SK-N-SH treated with all-trans-retinoic acid at 6 μM for 48 hours (cell line): ENCODE measurements at regions not wholly inside any gene's neighbourhood (a gene's known extent, or its start where the extent isn't known, plus 50 kb on each side); places are given as distances from the start of the nearest gene placed in this dataset.
"Not testable (repeated sequence)": the region's sequence is repeated elsewhere in the genome, so short reads cannot be mapped to it uniquely, and the experiment has no call there.

ENCODE experiments used
- ATAC-seq: fragments of 200-7000 bp; cut with Tn5 transposase; 3 replicates; pipeline ENCODE4 v1.9.1; 2020; ENCODE audit warnings: mild to moderate bottlenecking, moderate library complexity
- ARNTL ChIP-seq: fragments of 450-650 bp; formaldehyde crosslinking; IDR thresholded peaks from 2 replicates; pipeline ENCODE4 v1.5.0; 2020; ENCODE audit warnings: low read depth, mild to moderate bottlenecking, moderate library complexity, borderline replicate concordance
- BACH2 ChIP-seq: fragments of 250-450 bp; sonication (Bioruptor Pico); IDR thresholded peaks from 2 replicates; pipeline ENCODE4 v1.9.0; 2021; ENCODE audit warnings: mild to moderate bottlenecking, borderline replicate concordance
- CSDC2 ChIP-seq: fragments of 250-450 bp; sonication (Bioruptor Pico); IDR thresholded peaks from 2 replicates; pipeline ENCODE4 v1.5.0; 2020; ENCODE audit warnings: mild to moderate bottlenecking, moderate library complexity
- ESRRG ChIP-seq: fragments of 250-450 bp; sonication (Bioruptor Pico); IDR thresholded peaks from 2 replicates; pipeline ENCODE4 v1.6.1; 2021; ENCODE audit warnings: mild to moderate bottlenecking
- ISL1 ChIP-seq: fragments of 250-450 bp; sonication (Bioruptor Pico); IDR thresholded peaks from 2 replicates; pipeline ENCODE4 v2.1.2; 2022; ENCODE audit warnings: mild to moderate bottlenecking, moderate library complexity
- OSR1 ChIP-seq: fragments of 250-450 bp; sonication (Bioruptor Pico); IDR thresholded peaks from 2 replicates; pipeline ENCODE4 v1.8.0; 2022; ENCODE audit warnings: moderate library complexity, mild to moderate bottlenecking, inconsistent platforms
- PPARA ChIP-seq: fragments of 250-450 bp; sonication (Bioruptor Pico); IDR thresholded peaks from 2 replicates; pipeline ENCODE4 v1.5.0; 2020; ENCODE audit warnings: mild to moderate bottlenecking, borderline replicate concordance
- RARB ChIP-seq: fragments of 250-450 bp; sonication (Bioruptor Pico); IDR thresholded peaks from 2 replicates; pipeline ENCODE4 v1.8.0; 2021; ENCODE audit warnings: mild to moderate bottlenecking, moderate library complexity
- TCF4 ChIP-seq: fragments of 250-450 bp; sonication (Bioruptor Pico); IDR thresholded peaks from 2 replicates; pipeline ENCODE4 v1.8.0; 2021; ENCODE audit warnings: mild to moderate bottlenecking, moderate library complexity, borderline replicate concordance
- TOX ChIP-seq: fragments of 250-450 bp; sonication (Bioruptor Pico); IDR thresholded peaks from 2 replicates; pipeline ENCODE4 v1.8.0; 2021; ENCODE audit warnings: mild to moderate bottlenecking, moderate library complexity, borderline replicate concordance
- ZC3H10 ChIP-seq: fragments of 250-450 bp; sonication (Bioruptor Pico); IDR thresholded peaks from 2 replicates; pipeline ENCODE4 v1.5.1; 2021; ENCODE audit warnings: mild to moderate bottlenecking, moderate library complexity
- ZFP3 ChIP-seq: fragments of 250-450 bp; sonication (Bioruptor Pico); IDR thresholded peaks from 2 replicates; pipeline ENCODE4 v1.5.0; 2020; ENCODE audit warnings: mild to moderate bottlenecking, moderate library complexity
- ZFP30 ChIP-seq: fragments of 450-650 bp; formaldehyde crosslinking; IDR thresholded peaks from 2 replicates; pipeline ENCODE4 v1.5.0; 2022; ENCODE audit warnings: mild to moderate bottlenecking, moderate library complexity
- ZNF565 ChIP-seq: fragments of 450-650 bp; formaldehyde crosslinking; conservative IDR thresholded peaks from 2 replicates; pipeline ENCODE4 v1.5.0; 2020; ENCODE audit warnings: low read depth, mild to moderate bottlenecking, moderate library complexity
- ZNF70 ChIP-seq: fragments of 450-650 bp; formaldehyde crosslinking; IDR thresholded peaks from 2 replicates; pipeline ENCODE4 v1.5.0; 2020; ENCODE audit warnings: mild to moderate bottlenecking, moderate library complexity
- ZNF8 ChIP-seq: fragments of 450-650 bp; formaldehyde crosslinking; IDR thresholded peaks from 2 replicates; pipeline ENCODE4 v1.5.0; 2020; ENCODE audit warnings: mild to moderate bottlenecking, moderate library complexity
- TF ChIP-seq, protein P1 (sequence below): fragments of 250-450 bp; sonication (Bioruptor Pico); IDR thresholded peaks from 2 replicates; pipeline ENCODE4 v1.8.0; 2020; ENCODE audit warnings: mild to moderate bottlenecking, moderate library complexity, borderline replicate concordance
- TF ChIP-seq, protein P2 (sequence below): fragments of 250-450 bp; sonication (Bioruptor Pico); IDR thresholded peaks from 2 replicates; pipeline ENCODE4 v1.8.0; 2021; ENCODE audit warnings: low read depth, mild to moderate bottlenecking, moderate library complexity, borderline replicate concordance
- TF ChIP-seq, protein P3 (sequence below): fragments of 250-450 bp; sonication (Bioruptor Pico); IDR thresholded peaks from 2 replicates; pipeline ENCODE4 v1.5.1; 2021; ENCODE audit warnings: mild to moderate bottlenecking, moderate library complexity
- TF ChIP-seq, protein P4 (sequence below): fragments of 250-450 bp; sonication (Bioruptor Pico); IDR thresholded peaks from 2 replicates; pipeline ENCODE4 v1.5.0; 2020; ENCODE audit warnings: mild to moderate bottlenecking, moderate library complexity
- TF ChIP-seq, protein P5 (sequence below): fragments of 250-450 bp; sonication (Bioruptor Pico); IDR thresholded peaks from 2 replicates; pipeline ENCODE4 v1.5.1; 2020; ENCODE audit warnings: low read depth, mild to moderate bottlenecking, moderate library complexity

DNA sequence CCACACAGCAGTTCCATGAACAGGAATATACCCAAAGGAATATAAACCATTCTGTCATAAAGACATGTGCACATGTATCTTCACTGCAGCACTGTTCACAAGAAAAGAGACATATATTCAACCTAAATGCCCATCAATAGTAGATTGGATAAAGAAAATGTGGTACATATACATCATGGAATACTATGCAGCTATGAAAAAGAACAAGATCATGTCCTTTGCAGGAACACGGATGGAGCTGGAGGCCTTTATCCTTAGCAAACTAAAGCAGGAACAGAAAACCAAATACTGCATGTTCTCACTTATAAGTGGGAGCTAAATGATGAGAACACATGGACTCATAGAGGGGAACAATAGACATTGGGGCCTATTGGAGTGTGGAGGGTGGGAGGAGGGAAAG, 95.4 kb downstream of the MFAP3L start:
- not testable (repeated sequence) for ATAC-seq
- TF ChIP-seq ZNF8: peak; percentile 86

DNA sequence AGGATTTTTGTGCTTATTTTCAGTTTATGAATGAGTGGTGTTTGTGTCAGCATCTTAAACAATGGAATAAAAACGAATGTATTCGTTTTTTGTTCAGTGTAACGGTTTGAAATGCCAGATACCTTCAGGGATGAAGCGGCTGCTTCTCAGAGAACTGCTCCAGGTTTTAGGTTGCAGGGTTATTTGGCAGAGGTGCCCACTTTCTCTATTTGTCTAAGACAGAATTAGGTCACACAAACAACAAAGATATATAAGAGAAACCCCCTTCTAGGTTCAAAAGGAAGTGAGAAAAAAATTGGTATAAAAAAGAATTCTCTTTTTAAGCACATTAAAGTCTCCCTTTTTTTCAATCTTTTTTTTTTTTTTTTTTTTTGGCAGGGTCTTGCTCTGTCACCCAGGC, 98.9 kb downstream of the MFAP3L start:
- TF ChIP-seq RARB (CRISPR knock-in tag) (no peak), ISL1 (CRISPR knock-in tag) (no peak), BACH2 (CRISPR knock-in tag) (no peak), ZC3H10 (CRISPR knock-in tag) (no peak), CSDC2 (CRISPR knock-in tag) (no peak), ZFP3 (CRISPR knock-in tag) (no peak), PPARA (CRISPR knock-in tag) (no peak)
- TF ChIP-seq, protein P1, sequence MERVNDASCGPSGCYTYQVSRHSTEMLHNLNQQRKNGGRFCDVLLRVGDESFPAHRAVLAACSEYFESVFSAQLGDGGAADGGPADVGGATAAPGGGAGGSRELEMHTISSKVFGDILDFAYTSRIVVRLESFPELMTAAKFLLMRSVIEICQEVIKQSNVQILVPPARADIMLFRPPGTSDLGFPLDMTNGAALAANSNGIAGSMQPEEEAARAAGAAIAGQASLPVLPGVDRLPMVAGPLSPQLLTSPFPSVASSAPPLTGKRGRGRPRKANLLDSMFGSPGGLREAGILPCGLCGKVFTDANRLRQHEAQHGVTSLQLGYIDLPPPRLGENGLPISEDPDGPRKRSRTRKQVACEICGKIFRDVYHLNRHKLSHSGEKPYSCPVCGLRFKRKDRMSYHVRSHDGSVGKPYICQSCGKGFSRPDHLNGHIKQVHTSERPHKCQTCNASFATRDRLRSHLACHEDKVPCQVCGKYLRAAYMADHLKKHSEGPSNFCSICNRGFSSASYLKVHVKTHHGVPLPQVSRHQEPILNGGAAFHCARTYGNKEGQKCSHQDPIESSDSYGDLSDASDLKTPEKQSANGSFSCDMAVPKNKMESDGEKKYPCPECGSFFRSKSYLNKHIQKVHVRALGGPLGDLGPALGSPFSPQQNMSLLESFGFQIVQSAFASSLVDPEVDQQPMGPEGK (CRISPR knock-in tag): no peak
- no peak for ATAC-seq

DNA sequence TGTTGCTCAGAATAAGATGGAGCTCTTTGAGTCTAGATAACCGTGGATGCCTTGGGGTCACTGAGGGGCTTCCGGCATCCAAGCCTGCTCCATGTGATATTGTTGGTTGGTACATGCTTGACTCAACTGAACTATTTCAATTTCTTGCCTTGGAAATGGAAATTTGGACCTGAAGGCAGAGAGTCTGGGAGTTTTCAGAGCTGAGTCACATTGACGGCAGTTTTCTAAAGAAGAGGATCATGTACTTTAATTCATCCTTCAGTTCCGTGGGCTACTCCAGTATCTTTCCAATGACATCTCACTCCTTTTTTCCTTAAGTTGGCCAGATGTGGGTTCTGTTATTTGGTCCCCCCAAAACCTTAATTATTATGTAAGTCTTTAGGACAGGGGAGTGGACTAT, 100.5 kb downstream of the MFAP3L start:
- TF ChIP-seq, protein P2, sequence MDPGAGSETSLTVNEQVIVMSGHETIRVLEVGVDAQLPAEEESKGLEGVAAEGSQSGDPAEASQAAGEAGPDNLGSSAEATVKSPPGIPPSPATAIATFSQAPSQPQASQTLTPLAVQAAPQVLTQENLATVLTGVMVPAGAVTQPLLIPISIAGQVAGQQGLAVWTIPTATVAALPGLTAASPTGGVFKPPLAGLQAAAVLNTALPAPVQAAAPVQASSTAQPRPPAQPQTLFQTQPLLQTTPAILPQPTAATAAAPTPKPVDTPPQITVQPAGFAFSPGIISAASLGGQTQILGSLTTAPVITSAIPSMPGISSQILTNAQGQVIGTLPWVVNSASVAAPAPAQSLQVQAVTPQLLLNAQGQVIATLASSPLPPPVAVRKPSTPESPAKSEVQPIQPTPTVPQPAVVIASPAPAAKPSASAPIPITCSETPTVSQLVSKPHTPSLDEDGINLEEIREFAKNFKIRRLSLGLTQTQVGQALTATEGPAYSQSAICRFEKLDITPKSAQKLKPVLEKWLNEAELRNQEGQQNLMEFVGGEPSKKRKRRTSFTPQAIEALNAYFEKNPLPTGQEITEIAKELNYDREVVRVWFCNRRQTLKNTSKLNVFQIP (CRISPR knock-in tag): no peak
- TF ChIP-seq BACH2 (CRISPR knock-in tag): no peak
- TF ChIP-seq, all 23 proteins: peak for 0
- no peak; the same call in 1 of the 3 replicates for ATAC-seq

DNA sequence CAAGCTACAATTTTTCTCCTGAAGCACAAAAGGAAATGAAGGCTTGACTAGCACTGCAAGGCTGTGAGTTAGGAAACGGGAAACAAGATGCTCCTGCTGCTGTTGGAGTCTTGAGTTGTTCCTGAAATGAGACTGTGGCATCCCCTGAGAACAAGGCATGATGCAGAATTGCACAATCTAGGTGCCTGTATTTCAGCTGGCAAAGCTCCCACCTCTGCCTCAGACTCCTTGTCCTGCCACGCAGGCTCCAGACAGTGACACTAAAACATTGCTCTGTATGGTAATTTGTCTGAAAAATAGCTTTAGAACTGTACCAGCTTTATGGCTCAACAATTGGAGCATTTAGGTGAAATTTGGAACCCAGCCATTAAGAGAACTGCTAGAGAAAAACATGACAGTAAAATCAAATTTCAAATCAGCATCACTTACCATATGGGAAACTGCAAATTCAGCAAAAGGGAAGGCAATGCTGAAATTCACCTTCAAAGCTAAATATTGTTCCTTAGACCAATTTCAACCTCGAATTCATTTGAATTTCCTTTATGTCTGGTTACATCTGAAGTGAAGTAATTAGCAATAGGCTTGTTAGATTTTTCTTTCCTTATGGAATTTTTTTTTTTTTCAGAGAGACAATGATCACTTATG, 103.4 kb downstream of the MFAP3L start:
- no peak for ATAC-seq
- TF ChIP-seq ISL1 (CRISPR knock-in tag) (0 out of 2 replicates have a peak, but pooled peaks have one; percentile 17), CSDC2 (CRISPR knock-in tag) (no peak)

DNA sequence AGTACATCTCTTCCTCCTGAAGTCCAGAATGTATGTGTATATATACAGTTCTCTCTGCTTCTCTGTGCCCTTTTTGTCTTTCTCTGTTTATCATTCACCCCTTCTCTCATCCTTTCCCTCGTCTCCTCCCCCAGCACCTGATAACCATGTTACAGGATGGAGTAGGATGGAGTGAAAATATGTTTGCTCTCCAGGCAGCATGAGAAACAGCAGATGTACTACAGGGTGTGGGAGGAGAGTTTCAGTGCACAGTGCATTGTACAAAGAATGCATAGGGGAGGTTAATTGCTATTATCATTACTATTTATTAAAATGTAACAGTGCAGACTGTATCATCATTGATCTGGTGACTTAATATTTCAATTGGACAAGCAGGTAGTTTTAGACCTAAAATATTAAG, 104.5 kb downstream of the MFAP3L start:
- ATAC-seq: no peak
- no peak for TF ChIP-seq ZC3H10 (CRISPR knock-in tag)
- TF ChIP-seq ZNF565 (CRISPR knock-in tag): no peak
- no peak for TF ChIP-seq ZNF8
- TF ChIP-seq ZNF70 (CRISPR knock-in tag): no peak
- no peak for TF ChIP-seq ISL1 (CRISPR knock-in tag)
- no peak for TF ChIP-seq ESRRG
- TF ChIP-seq, protein P1 (CRISPR knock-in tag): no peak
- TF ChIP-seq, protein P2 (CRISPR knock-in tag): no peak
- TF ChIP-seq OSR1: no peak
- TF ChIP-seq, protein P3, sequence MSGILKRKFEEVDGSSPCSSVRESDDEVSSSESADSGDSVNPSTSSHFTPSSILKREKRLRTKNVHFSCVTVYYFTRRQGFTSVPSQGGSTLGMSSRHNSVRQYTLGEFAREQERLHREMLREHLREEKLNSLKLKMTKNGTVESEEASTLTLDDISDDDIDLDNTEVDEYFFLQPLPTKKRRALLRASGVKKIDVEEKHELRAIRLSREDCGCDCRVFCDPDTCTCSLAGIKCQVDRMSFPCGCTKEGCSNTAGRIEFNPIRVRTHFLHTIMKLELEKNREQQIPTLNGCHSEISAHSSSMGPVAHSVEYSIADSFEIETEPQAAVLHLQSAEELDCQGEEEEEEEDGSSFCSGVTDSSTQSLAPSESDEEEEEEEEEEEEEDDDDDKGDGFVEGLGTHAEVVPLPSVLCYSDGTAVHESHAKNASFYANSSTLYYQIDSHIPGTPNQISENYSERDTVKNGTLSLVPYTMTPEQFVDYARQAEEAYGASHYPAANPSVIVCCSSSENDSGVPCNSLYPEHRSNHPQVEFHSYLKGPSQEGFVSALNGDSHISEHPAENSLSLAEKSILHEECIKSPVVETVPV (CRISPR knock-in tag): no peak
- no peak for TF ChIP-seq PPARA (CRISPR knock-in tag)
- no peak for TF ChIP-seq ARNTL
- TF ChIP-seq, protein P4, sequence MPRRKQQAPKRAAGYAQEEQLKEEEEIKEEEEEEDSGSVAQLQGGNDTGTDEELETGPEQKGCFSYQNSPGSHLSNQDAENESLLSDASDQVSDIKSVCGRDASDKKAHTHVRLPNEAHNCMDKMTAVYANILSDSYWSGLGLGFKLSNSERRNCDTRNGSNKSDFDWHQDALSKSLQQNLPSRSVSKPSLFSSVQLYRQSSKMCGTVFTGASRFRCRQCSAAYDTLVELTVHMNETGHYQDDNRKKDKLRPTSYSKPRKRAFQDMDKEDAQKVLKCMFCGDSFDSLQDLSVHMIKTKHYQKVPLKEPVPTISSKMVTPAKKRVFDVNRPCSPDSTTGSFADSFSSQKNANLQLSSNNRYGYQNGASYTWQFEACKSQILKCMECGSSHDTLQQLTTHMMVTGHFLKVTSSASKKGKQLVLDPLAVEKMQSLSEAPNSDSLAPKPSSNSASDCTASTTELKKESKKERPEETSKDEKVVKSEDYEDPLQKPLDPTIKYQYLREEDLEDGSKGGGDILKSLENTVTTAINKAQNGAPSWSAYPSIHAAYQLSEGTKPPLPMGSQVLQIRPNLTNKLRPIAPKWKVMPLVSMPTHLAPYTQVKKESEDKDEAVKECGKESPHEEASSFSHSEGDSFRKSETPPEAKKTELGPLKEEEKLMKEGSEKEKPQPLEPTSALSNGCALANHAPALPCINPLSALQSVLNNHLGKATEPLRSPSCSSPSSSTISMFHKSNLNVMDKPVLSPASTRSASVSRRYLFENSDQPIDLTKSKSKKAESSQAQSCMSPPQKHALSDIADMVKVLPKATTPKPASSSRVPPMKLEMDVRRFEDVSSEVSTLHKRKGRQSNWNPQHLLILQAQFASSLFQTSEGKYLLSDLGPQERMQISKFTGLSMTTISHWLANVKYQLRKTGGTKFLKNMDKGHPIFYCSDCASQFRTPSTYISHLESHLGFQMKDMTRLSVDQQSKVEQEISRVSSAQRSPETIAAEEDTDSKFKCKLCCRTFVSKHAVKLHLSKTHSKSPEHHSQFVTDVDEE: no peak
- TF ChIP-seq, protein P5, sequence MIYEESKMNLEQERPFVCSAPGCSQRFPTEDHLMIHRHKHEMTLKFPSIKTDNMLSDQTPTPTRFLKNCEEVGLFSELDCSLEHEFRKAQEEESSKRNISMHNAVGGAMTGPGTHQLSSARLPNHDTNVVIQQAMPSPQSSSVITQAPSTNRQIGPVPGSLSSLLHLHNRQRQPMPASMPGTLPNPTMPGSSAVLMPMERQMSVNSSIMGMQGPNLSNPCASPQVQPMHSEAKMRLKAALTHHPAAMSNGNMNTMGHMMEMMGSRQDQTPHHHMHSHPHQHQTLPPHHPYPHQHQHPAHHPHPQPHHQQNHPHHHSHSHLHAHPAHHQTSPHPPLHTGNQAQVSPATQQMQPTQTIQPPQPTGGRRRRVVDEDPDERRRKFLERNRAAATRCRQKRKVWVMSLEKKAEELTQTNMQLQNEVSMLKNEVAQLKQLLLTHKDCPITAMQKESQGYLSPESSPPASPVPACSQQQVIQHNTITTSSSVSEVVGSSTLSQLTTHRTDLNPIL: no peak
- no peak for TF ChIP-seq TOX (CRISPR knock-in tag)
- TF ChIP-seq ZFP30: no peak
- TF ChIP-seq BACH2 (CRISPR knock-in tag): no peak
- no peak for TF ChIP-seq CSDC2 (CRISPR knock-in tag)
- TF ChIP-seq TCF4 (CRISPR knock-in tag): no peak
